ENCODE measurements at regions not wholly inside any gene's neighbourhood (a gene's known extent, or its start where the extent isn't known, plus 50 kb on each side); places are given as distances from the start of the nearest gene placed in this dataset.
"Not testable (repeated sequence)": the region's sequence is repeated elsewhere in the genome, so short reads cannot be mapped to it uniquely, and the experiment has no call there.

DNA sequence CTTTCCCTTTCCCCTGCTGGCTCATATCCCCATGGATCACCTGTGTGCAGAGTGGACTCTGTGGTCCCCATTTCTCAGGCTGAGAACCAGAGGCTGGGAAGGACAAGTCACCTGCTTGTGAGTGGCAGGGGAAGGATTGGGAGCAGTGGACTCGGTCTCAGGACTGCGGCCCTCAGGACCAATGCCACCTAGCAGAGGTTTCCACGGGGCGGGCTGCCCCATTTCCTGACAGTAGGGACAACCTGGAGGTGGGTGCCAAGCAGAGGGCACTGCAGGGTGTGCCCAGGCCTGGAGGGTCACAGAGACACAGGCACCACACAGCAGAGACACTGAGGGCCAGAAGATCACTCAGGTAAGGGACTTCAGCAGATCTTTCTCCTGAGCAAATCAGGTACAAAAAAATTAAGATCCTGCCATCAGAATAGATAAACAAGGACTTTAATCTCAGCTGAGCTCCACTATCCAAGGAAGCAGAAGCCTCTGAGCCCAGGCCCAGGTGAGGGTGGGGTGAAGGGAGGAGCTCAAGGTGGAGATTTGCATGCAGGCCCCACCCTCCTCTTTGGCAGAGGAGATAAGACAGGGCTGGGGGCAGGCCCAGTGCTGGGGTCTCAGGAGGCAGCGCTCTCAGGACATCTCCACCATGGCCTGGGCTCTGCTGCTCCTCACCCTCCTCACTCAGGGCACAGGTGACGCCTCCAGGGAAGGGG is 113.8 kb downstream of the GGTLC2 start:
- TF ChIP-seq, protein P1, sequence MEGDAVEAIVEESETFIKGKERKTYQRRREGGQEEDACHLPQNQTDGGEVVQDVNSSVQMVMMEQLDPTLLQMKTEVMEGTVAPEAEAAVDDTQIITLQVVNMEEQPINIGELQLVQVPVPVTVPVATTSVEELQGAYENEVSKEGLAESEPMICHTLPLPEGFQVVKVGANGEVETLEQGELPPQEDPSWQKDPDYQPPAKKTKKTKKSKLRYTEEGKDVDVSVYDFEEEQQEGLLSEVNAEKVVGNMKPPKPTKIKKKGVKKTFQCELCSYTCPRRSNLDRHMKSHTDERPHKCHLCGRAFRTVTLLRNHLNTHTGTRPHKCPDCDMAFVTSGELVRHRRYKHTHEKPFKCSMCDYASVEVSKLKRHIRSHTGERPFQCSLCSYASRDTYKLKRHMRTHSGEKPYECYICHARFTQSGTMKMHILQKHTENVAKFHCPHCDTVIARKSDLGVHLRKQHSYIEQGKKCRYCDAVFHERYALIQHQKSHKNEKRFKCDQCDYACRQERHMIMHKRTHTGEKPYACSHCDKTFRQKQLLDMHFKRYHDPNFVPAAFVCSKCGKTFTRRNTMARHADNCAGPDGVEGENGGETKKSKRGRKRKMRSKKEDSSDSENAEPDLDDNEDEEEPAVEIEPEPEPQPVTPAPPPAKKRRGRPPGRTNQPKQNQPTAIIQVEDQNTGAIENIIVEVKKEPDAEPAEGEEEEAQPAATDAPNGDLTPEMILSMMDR (IDR thresholded peaks at IDR 0.05): not testable (repeated sequence)
- TF ChIP-seq ZFX (IDR thresholded peaks at IDR 0.05; ENCODE audit: borderline replicate concordance): not testable (repeated sequence)
